ENCODE measurements at regions not wholly inside any gene's neighbourhood (a gene's known extent, or its start where the extent isn't known, plus 50 kb on each side); places are given as distances from the start of the nearest gene placed in this dataset.

DNA sequence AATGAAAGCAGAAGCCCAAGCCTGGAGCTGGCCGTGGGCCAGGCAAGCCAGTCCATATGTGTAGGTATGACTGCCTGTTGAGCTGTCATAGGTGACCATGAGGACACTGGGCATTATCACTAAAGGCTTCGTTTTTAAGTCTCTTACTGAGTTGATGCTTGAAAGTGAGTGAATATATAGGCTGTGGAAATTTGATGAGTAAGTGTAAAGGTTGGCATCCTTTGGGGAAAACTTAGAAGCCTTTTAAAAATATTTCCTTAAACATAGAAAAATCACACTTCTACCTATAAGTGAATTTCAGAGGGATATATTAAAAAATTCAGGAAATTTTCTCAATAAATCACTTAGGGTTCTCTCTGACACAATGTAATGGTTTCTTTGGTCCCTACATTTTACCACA lies 396.5 kb downstream of the FOXG1 start:
- no peak for ATAC-seq
- CTCF ChIA-PET: no interaction called here
- DNase-seq (ENCODE audit: low read depth in 1 of 2, low spot score in 1 of 2): no peak
- Histone ChIP-seq H3K4me1 (no peaks in the 10 kb centered on the region), H3K9me3 (no peaks in the 10 kb centered on the region), H3K4me3 (no peak overlapping the region), H3K27ac (no peak overlapping the region), H3K4me2 (no peak overlapping the region)
- TF ChIP-seq, protein P1, sequence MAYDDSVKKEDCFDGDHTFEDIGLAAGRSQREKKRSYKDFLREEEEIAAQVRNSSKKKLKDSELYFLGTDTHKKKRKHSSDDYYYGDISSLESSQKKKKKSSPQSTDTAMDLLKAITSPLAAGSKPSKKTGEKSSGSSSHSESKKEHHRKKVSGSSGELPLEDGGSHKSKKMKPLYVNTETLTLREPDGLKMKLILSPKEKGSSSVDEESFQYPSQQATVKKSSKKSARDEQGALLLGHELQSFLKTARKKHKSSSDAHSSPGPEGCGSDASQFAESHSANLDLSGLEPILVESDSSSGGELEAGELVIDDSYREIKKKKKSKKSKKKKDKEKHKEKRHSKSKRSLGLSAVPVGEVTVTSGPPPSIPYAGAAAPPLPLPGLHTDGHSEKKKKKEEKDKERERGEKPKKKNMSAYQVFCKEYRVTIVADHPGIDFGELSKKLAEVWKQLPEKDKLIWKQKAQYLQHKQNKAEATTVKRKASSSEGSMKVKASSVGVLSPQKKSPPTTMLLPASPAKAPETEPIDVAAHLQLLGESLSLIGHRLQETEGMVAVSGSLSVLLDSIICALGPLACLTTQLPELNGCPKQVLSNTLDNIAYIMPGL (CRISPR knock-in tag; IDR thresholded peaks at IDR 0.05; ENCODE audit: borderline replicate concordance): no peak
- no peak for TF ChIP-seq MYC (IDR thresholded peaks at IDR 0.05; ENCODE audit: borderline replicate concordance, low read length)
- TF ChIP-seq, protein P2, sequence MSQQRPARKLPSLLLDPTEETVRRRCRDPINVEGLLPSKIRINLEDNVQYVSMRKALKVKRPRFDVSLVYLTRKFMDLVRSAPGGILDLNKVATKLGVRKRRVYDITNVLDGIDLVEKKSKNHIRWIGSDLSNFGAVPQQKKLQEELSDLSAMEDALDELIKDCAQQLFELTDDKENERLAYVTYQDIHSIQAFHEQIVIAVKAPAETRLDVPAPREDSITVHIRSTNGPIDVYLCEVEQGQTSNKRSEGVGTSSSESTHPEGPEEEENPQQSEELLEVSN (IDR thresholded peaks at IDR 0.05; ENCODE audit: borderline replicate concordance, low read depth): no peak
- TF ChIP-seq, protein P3, sequence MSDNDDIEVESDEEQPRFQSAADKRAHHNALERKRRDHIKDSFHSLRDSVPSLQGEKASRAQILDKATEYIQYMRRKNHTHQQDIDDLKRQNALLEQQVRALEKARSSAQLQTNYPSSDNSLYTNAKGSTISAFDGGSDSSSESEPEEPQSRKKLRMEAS (IDR thresholded peaks at IDR 0.05): no peak
- POLR2A ChIA-PET: no interaction called here
- WGBS (ENCODE audit: missing lambda C conversion rate): 5% methylated on average over 2 of the region's 2 CpGs
- FAIRE-seq: no peak

DNA sequence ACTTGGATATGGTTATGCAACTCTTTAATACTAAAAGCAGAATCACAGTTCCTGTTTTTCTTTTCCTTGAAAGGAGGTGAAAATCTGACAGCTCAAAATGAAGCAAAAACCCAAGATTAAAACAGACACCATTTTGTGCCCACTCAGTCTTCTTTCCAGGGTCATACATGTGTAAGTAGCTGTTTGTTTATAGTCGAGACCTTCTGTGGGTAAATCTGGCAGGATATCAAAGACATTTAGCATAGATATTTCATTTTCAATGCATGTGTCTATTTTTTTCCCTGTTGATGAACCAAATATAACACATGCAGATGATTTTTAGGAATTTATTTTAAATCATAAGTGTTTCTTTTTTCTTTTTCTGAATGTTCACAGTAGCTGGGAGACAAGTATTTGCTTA lies 398.8 kb downstream of the FOXG1 start:
- POLR2A ChIA-PET: no interaction called here
- ATAC-seq (no peak), DNase-seq (ENCODE audit: low read depth in 1 of 2, low spot score in 1 of 2) (no peak), FAIRE-seq (no peak)
- H3K4me2 ChIP-seq: no peak overlapping the region
- TF ChIP-seq ZFP36 (IDR thresholded peaks at IDR 0.05; ENCODE audit: borderline replicate concordance, partially characterized antibody) (no peak), FOSL2 (IDR thresholded peaks at IDR 0.05) (no peak), FOSL2 (CRISPR knock-in tag; IDR thresholded peaks at IDR 0.05) (no peak), HOXB13 (CRISPR knock-in tag; IDR thresholded peaks at IDR 0.05; ENCODE audit: low read depth) (no peak), CBX2 (IDR thresholded peaks at IDR 0.05; ENCODE audit: borderline replicate concordance, low read depth) (no peak), HEYL (CRISPR knock-in tag; IDR thresholded peaks at IDR 0.05) (no peak), RAD21 (conservative IDR thresholded peaks at IDR 0.05 in 1 of 2, IDR thresholded peaks at IDR 0.05 in 1 of 2) (no peak), MYC (IDR thresholded peaks at IDR 0.05; ENCODE audit: borderline replicate concordance, low read length) (no peak), NPAS2 (CRISPR knock-in tag; IDR thresholded peaks at IDR 0.05; ENCODE audit: borderline replicate concordance) (no peak), RCOR1 (IDR thresholded peaks at IDR 0.05; ENCODE audit: low read depth, low read length) (no peak), BHLHE40 (IDR thresholded peaks at IDR 0.05; ENCODE audit: low read depth, low read length) (no peak), ZSCAN20 (CRISPR knock-in tag; IDR thresholded peaks at IDR 0.05) (no peak), HOXA7 (CRISPR knock-in tag; IDR thresholded peaks at IDR 0.05) (no peak), NFE2L2 (conservative IDR thresholded peaks at IDR 0.05; ENCODE audit: low read length) (no peak), ZNF302 (CRISPR knock-in tag; IDR thresholded peaks at IDR 0.05) (no peak), POLR2A (IDR thresholded peaks at IDR 0.05; ENCODE audit: low read length) (no peak), SREBF2 (IDR thresholded peaks at IDR 0.05) (no peak)
- TF ChIP-seq, protein P4, sequence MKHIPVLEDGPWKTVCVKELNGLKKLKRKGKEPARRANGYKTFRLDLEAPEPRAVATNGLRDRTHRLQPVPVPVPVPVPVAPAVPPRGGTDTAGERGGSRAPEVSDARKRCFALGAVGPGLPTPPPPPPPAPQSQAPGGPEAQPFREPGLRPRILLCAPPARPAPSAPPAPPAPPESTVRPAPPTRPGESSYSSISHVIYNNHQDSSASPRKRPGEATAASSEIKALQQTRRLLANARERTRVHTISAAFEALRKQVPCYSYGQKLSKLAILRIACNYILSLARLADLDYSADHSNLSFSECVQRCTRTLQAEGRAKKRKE (CRISPR knock-in tag; IDR thresholded peaks at IDR 0.05; ENCODE audit: low read depth): no peak
- TF ChIP-seq, protein P5, sequence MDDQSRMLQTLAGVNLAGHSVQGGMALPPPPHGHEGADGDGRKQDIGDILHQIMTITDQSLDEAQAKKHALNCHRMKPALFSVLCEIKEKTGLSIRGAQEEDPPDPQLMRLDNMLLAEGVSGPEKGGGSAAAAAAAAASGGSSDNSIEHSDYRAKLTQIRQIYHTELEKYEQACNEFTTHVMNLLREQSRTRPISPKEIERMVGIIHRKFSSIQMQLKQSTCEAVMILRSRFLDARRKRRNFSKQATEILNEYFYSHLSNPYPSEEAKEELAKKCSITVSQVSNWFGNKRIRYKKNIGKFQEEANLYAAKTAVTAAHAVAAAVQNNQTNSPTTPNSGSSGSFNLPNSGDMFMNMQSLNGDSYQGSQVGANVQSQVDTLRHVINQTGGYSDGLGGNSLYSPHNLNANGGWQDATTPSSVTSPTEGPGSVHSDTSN (IDR thresholded peaks at IDR 0.05): no peak
- TF ChIP-seq, protein P6, sequence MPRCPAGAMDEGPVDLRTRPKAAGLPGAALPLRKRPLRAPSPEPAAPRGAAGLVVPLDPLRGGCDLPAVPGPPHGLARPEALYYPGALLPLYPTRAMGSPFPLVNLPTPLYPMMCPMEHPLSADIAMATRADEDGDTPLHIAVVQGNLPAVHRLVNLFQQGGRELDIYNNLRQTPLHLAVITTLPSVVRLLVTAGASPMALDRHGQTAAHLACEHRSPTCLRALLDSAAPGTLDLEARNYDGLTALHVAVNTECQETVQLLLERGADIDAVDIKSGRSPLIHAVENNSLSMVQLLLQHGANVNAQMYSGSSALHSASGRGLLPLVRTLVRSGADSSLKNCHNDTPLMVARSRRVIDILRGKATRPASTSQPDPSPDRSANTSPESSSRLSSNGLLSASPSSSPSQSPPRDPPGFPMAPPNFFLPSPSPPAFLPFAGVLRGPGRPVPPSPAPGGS (IDR thresholded peaks at IDR 0.05): no peak
- CTCF ChIA-PET: no interaction called here
- no peak overlapping the region for H3K27ac ChIP-seq
- H3K4me1 ChIP-seq: no peaks in the 10 kb centered on the region
- no peak overlapping the region for H3K4me3 ChIP-seq
- WGBS (ENCODE audit: missing lambda C conversion rate): 3% methylated on average over 1 of the region's 1 CpG
- no peaks in the 10 kb centered on the region for H3K9me3 ChIP-seq

All from A549 (cell line).